Colon (tissue), 2 donors: ENCODE measurements at regions not wholly inside any gene's neighbourhood (a gene's known extent, or its start where the extent isn't known, plus 50 kb on each side); places are given as distances from the start of the nearest gene placed in this dataset.

Source experiments
- FAIRE-seq: peaks from 2 replicates; lab custom pipeline; 2012; peaks lifted over from hg19 to GRCh38; lab: Jason Lieb, UNC
- donor health status: control.
- donor health status: control.

DNA sequence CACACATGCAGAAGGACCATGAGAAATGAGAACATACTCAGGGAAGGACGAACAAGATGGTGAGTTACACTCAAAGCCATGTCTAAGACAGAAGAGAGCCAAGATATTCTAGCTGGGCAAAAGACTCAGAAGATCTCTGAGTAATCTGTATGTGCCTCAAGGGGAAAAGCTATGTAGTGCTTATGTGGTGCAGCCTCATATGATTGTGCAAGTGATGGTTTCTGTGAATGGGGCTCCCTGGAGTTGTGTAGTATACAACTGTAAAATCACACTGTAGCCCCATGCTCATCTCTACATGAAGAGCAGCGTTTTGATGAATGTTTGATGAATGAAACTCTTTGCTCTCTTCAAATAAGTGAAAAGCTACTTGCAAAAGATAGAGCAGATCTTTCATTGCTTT, 57.5 kb downstream of the OSR1 start:
- FAIRE-seq: no peak

DNA sequence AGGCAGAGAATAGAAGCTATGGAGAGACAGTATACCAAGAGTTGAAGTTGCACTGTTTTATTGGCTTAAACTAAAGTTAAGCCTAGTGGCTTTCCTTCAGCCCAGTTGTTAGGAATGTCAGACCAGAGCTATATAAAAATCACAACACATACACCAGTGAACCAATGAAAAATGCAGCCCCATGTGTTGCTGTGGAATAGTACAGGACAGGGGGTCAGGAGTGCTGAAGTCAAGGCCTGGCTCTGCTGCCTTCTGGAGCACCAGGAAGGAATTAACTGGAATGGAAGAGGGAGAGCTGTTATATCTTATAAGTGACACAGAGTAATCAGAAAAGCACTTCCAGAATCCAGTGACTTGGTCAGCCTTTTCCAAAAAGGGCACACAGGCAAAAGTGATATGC, 58.9 kb downstream of the OSR1 start:
- no peak for FAIRE-seq

DNA sequence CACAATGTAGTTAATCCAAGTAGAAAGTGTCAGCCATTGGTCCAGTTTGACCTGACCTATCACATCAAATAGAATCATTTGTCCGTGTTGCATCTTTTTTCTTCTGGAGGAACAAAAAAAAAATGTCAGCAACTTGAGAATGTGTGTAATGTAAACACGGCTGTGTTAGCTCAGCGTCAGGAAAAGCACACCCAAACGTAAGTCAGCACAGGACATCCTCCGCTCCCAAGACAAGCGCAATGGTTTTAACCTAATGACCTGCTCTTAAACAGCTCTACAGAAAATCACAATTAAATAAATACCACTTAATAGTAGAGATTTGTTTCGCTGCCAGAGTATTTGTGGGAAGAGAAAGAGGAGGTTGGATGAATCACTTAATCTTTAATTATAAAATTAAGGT, 59.4 kb downstream of the OSR1 start:
- no peak for FAIRE-seq

DNA sequence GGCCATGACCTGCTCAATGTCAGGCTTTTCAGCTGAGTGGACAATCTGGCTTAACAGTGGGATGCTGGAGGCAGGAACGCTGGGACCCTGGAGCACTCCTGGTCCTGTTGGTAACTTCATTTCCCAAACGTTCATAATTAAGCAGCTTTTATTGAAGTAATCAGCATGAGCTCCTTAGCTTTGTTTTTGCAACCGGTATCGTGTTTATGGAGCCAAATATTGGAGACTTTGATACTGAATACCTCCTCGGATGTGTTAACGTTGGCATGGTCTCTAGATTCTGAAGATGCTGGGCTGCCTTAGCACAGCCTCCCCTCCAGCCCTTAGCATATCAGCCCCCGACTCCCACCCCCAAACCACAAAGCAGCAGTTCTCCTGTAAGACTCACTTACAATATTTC, 60.7 kb downstream of the OSR1 start:
- FAIRE-seq: no peak

DNA sequence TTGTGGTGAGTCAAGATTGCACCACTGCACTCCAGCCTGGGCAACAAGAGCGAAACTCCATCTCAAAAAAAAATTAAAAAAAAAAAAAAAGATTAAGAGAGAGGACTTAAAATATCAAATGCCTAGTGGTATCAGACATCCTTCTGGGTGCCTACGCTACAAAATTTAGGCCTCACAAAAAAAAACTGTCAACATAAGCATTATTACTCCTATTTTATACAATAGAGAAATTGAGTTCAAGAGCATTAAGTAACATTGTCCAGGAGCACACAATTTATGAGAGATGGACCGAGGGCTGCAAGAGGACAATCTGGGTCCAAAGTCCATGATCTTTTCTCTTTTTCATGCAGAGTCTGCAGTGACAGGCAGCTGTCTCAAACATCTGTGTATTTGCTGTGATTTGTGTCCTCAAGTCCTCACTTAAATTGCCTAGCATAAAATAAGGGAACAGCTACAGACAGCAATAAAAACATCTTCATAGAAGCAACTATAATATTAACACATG, 62.4 kb downstream of the OSR1 start:
- FAIRE-seq: no peak

DNA sequence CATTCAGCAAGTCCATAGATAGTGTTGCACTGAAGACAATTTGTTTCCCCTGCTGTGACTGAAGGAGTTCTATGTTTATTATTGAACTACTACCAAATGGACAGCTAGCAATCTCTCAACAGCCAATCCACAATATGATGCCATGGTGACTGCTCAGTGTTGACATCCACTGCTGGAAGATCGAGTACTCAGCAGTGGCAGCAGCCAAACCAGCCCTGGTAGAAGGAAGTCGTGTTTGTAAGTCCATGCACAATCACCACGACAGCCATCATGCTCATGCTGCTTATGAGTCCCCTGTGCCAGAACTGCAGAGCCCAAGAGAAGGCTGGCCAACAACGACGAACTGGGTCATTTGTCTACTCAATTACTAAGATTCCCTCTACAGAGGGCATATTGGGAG, 66.4 kb downstream of the OSR1 start:
- FAIRE-seq: no peak

DNA sequence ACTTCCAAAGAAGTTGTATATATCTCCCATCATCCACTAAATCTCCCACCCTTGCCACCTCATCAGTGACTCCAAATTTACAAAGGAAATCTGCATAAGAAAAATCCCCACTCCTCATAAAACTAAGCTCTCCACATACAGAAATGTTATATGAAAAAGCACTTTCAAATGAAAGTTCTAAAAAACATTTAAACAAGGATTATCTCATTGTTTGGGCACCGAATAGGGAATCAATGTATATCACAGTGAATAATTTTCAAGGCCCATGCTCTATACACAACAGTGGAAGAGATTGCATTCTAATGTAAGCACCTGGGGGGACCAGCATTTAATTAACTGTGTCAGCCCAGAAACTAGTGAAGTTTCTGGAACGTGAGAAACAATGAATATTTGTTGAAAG, 70.1 kb downstream of the OSR1 start:
- no peak for FAIRE-seq

DNA sequence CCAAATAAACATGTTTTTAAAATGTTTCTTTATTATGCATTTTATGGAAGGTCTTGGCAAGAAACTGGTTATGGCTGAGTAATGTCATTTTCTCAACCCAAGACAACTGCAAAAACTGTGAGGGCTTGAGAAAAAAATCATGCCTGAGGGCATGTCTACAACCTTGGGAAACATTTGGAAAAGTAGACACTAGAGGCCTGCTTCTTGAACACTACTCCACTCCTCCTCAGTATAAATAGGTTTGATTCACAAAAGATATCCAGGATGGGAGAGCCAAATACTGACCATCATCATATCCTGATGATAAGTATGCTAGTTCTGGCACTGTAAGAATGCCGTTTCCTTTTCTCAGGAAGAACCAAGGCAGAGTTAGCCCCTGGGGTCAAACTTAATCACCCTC, 71.1 kb downstream of the OSR1 start:
- no peak for FAIRE-seq

DNA sequence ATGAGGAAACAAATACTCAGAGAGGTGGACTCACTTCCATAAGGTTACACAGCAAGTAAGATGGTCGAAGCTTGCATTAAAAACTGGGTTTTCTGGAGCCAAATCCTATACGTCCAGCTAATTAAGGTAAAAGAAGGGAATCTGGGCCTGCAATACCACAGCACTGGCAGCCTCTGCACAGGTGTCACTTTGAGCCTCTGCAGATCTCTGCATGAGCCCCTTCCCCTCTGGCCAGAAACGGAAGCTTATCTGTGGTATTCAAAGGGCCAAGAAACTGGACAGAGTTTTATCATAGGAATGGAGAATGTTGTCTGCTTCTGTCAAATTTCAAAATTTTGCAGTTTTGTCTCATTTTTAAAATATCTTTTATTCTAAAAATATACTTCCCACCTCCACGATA, 76.1 kb downstream of the OSR1 start:
- FAIRE-seq: no peak

DNA sequence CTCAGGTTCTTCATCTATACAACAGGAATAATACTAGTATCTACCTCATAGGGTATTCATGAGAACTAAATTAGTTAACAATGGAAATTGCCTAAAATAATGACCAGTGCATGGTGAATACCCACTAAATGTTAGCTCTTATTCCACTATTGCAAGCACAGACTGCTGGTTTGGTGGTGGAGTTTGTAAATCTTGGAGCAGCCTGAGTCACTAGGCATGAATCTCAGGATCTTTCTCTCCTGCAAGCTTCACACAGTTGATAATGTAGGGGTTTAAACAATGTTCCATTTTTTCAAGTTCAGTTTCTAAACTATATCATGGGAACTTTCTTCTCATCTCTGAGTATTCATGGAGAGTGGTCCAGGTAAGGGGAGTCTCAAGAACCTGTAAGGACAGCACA, 84.0 kb downstream of the OSR1 start:
- no peak for FAIRE-seq

DNA sequence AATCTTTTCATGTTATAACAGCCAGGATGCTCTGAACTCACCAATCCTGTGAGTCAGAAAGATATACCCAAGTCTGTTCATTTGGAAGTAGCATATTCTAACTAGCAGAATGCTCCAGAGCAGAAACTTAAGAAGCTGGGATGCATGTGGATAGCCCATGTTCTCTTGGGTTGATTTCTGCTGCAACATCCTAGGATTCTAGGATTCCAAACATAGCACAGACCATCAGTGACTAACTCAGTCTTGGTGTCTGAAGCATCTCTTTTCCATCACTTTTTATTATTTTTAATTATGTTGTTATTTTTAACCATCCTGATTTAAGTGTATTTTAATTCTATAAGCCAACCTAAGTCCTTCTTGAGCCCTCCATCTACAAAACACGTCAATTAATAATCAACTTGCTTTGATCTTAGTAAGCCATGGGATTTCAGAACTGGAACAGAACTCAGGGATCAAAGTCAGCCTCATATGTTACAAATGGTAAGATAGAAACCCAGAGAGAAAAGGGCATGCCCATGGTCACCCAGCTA, 85.4 kb downstream of the OSR1 start:
- FAIRE-seq: no peak

DNA sequence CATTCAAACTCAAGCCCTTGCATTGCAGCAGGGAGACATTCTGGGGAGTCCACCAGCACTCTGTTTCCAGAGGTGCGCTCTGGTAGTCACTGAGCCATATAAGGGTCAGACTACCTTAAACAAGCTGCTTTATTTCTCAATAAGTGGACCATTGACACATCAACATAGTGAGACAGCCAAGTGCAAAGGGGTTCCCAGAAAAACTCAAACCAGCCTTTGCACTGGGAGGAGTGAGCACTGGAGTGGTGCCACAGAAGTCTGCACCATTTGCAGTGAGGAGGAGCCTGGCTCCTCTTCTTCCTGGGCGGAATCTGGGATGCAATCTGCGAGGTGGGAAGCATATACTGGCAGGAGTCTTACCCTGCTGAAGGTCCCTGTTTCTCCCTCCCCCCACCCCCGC, 86.4 kb downstream of the OSR1 start:
- FAIRE-seq: no peak

DNA sequence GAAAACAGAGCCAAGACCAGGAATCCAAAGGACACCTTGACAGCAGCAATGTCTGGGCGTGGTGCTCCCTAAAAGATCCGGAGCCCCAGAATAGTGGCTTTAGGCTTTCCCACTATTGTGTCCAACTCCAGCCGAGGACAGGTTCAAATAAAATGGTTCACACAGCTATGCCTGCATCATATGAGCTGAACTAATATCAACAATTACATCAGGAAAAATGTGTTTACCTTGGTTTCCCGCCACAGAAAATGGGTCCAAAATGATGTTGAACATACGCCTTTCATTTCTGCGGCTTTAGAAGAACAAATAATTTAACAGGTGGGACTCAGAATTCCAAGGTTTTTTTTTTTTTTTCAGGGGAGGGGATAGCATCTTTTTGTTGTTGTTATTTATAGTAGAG, 93.6 kb downstream of the OSR1 start:
- no peak for FAIRE-seq

DNA sequence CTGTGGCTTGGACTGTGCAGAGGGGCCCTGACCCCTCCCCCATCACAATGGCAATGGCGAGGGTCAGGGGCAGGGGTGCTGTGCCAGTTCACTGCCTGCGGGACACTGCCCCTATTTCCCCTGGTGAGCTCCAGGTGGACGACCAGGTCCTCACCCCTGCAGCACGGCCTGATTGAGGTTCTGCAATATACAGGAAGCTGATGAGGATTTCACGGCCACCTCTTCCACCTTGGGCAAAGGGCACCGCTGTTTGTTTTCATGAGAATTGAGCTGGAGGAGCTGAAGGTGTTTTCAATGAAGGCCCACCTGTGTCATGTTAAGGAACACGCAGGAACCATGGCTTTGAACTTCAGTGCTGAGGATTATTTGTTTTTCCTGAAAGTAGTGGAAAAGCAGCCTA, 96.3 kb downstream of the OSR1 start:
- no peak for FAIRE-seq

DNA sequence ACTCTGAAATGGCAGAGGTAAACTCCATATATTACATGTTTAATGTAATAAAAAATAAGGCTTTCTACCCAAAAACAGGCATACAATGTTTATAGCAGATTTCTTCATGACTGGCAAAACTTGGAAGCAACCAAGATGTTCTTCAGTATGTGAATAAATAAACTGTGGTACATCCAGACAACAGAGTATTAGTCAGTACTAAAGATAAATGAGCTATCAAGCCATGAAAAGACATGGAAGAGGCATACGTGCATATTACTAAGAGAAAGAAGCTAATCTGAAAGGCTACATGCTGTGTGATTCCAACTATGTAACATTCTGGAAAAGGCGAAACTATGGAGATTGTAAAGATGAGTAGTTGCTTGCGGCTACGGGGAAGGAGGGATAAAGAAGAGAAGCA, 97.4 kb downstream of the OSR1 start:
- FAIRE-seq: no peak

DNA sequence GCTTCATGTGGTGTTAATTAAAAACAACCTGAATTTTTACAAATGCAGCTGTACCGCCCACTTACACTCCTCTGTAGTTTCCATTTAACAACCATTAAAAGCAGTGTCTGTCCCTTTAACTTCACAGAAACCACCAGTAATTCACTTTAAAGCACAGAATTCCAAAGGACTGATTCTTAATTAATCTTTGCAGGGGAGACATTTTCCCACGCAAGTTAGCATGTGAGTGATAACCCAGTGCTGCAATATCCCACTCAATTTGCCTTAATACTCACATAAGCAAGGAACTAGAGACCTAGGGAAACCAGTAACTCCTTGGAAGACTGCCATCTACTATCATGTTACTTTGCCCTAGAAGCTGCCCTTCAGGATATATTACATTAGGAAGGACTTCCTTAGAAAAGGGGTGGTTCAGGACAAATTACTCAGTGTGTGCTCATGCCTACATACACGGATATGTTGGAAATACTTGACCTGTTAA, 102.3 kb downstream of the OSR1 start:
- no peak for FAIRE-seq

DNA sequence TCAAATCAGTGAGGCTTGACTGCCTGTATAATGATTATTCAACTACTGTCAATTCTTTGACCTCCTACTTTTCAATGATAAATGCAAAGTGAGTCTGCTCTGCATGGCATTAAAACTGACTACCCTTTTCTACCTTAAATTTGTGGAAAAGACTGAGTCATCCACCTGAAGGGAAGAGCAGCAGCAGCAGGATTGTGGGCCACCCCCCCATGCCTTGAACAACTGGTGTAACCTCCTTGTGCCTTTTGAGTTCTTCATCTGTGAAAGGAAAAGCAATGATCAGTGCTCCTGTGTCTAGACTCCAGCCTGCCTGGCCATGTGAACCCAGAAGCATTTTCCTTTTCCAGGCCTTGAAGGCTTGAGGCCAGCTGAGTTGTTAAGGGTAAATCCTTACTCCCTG, 102.9 kb downstream of the OSR1 start:
- no peak for FAIRE-seq

DNA sequence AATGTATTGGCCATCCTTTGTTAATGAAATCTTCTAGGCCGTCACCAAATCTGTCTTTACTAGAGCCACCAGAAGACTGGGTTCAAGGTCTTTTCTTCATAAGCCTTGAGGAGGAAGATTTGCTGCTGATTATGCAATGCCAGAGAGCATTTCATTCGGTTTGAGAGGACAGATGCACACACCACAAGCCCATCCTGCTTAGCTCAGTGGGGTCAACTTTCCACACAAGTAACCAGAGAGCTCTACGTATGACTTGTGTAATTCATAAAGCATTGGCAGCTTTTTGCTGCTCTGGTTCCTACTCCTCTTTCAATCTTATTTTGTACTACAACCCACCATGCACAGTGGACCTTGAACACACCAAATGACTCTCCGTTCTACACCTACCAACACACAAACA, 106.9 kb downstream of the OSR1 start:
- no peak for FAIRE-seq

DNA sequence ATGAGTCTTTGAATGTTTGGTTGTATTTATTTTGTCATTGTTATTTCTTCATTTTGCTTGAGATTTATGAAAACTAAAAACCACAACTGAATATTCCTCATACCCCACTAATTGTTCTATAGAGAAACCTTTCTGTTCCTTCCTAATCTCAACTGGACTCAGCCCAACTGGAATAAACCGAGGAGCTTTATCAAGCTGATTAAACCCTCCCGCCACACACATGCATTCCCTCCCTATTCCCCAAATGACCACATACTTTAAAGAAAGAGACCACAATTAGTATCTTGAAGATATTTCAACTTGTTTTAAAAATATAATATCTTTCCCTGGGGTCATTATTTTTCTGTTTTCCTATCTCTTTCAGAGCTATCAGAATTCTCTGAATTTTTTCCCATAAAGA, 107.5 kb downstream of the OSR1 start:
- FAIRE-seq: no peak

DNA sequence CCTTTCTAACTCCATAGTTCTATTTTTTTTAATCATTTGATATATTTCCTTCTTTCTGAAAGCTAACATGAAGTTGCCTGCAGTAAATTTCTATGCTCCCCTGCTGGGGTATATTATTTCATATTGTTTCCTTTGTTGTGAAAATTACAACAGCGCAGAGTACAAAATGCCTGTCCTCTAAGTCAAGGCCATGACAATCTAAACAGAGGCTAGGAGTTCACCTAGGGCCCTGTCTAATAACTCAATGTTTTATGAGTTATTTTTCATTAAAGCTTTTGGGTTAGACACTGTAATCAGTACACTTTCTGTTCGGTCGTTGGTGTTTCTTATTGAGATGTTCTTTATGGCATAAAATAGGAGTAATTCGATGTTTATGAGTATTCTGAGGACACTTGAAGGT, 111.2 kb downstream of the OSR1 start:
- FAIRE-seq: no peak

DNA sequence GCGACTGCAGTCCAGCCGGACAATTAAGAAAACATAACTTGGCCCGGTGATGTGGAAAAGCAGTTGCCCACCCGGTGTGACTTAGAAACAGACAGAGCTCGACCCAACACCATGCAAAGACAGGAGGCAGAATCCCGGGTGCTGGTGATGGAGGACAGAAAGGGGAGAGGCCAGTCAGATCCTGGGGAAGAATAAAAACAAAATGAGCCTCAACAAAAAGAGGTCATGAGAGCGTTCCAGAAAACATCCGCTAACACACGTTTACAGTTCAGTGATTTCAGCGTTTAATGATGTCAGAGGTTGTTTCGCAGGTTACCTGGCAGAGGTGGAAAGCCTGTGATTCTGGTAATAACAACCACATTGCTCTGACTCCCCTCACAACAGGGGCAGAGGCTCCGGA, 111.9 kb downstream of the OSR1 start:
- FAIRE-seq: no peak

DNA sequence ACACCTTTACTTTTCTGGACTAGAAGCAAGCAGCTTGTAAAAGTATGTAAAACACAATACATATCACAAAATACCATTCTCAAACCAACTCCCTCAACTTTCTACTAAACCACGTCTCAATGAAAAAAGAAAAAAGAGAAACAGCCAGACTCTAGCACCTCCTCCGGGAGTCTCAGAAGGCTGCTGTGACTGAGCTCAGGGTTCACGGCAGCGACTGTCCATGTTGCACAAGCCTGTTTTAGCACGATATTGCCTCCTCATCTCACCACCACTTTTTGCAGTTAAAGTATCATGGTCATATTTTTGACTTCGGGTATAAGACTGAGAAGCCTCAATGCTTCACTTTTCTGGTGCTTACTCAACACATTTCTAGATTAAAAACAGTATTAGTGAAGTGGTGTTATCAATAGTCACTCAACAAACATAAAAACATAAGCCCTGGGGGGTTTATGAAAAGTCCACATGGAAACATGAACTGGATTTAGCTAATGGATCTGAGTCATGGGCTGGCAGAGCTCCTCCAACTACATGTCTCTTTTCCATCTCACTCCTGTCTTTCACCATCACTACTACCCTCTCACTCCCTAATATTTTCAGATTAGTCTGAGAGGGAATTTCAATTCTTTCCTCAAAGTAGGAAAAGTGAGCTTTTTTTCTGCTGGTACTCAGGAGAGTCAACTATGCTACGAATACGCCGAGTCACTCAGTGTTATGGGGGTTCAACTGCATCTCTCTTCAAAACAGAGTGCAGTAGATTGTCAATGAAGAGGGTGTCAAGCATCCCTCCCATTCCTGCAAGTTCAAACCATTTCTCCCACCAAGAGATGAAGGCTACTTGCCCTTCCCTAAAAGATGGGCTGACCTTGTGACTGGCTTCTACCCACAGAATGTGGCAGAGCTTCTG, 113.7 kb downstream of the OSR1 start:
- no peak for FAIRE-seq

DNA sequence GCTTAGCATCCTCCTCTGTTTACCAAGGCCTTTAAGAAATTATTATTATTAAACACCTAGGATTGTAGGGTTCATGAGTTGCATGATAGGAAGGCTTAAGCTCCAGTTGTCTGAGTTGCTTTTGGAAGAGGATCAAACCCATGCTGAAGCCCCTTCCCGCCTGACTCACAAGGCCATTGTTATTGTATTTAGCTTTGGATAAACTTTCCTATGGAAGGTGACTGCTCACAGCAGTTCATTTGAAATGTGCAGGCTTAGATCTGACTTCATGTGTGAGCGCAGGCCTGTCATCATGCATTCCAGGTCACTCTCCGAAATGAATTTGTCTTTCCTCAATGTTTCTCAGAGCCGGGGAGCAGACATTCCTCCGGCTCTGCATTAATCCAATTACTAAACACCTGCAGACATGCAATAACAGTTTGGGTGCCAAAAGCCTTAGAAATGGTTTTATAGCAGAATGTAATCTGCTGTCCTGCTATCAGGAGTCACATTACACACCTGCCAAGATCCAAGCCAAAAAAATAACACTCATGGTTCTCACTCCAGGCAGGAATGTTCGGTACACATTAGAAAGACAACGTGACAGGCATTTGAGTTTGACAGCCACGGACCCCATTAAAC, 119.9 kb downstream of the OSR1 start:
- FAIRE-seq: no peak
